Left renal pelvis (tissue), 4 donors: ENCODE measurements at regions not wholly inside any gene's neighbourhood (a gene's known extent, or its start where the extent isn't known, plus 50 kb on each side); places are given as distances from the start of the nearest gene placed in this dataset.

Experiments used
- DNase-seq, 4 donors: peaks; one replicate each; pipeline ENCODE4 v3.0.0-alpha.2; 2013; ENCODE audit warnings: low read depth in 4 of 4, low spot score in 3 of 4

DNA sequence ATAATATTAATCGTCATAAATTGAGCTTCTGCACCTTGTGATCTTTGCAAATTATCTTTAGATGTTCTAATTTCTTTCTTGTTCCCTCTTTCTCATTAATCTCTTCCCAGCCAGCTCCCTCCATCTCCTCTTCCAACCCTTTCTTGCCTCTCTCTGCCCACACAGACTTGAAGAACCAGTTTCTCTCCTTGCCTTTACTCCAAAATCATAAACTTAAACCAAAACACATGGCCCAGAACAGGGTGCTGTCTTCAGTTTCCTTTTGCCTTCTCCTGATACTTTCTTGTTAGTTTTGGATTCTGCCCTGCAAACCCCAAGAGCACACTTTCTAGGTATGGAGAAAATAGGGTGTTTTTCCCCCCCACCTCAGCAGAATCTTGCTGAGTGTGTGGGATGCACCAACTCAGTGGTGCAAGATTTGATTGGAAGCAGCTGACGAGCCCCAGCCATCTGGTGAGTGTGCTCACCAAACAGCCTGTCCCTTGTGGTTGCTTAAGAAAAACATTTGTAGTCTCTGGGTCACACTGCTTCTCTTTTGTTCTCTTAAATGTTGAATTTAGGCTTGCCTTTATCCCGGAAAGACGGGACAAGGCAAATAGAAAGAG is 175.8 kb upstream of the MAF start:
- DNase-seq, result no peak

DNA sequence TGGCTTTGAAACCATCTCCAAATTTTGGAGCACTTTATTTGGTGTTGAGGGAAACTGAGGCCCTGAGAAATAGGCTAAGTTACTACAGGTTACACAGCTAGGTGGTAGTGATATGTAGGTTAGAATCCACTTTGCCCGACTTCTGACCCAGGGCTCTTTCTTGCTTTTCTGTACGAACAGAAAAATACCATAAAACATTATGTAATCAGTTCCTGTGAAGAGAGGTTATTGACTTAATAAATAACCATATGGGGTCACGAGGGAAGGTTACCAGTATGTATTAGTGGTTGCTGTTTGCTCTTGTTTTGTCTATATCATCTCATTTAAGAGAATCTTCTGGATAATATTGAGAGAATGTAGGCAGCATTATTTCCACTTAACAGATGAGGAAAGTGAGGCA is 172.2 kb upstream of the MAF start:
- no peak for DNase-seq

DNA sequence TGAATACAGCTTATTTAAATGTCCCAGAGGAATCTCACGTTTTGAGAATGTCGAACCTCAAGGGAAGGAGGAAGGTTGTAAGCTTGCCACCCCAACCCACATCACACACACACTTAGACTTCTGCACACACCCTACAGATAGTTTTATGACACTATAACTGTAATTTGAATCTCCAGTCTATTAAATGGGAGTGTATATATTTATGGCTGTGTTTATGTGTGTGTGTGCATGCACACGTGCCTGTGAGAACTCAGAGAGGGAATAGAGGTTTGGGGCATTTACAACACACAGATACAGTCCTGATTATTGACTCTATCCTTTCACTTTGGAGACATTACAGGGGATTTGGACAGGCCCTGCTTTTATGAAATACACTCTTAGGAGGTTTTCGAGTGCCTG is 171.5 kb upstream of the MAF start:
- no peak for DNase-seq

DNA sequence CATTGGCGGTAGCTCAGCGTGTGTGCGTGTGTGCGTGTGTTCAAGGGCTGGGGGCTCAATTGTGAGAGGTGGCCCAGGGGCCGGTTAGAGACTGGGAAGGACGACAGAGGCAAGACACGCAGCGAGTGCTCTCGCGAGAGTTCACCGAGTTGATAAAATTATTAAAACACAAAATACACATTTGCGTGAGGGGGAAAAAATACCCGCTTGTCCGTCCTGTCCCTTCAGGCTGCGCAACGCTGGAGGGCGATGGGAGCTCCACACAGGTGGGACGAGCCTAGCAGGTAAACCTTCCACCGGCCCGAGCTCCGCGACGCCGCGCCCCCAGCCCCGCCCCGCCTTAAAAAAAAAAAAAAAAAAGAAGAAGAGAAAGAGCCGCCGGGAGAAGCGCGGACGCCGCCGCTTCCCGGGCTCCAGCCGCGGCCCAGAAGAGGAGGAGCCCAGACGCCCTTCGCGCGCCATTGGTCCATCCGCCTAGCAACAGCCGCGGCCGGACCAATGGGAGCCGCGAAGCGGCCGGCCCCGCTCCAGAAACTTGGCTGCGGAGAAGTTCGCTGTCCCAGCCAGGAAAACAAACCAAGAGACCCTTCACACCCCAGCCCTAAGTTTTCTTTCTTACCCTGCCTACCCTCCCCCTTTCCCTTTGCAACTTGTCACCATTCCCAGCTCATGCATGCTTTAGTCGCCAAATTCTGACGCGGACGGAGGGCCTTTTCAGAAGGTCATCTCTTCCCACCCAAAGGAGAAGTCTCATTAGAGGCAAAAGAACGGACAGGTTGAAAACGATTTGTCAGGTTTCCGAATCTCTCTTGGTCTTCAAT is 169.9 kb upstream of the MAF start:
- DNase-seq, result peak; percentile 77 to 87 (median 84)

DNA sequence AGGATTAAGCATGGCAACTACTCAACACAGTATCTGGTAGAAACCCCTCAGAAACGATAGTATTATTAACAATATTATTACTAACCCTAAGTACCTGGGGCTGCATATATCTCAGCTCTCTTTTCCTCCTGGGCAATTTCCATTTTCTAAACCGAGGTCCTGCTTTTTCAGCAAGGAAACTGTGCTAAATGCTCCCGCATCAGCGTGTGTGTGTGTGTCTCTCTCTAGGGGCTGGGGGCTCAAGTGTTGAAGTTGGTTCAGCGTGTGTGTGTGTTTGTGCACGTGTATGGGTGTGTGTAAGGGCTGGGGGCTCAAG is 169.3 kb upstream of the MAF start:
- no peak for DNase-seq

DNA sequence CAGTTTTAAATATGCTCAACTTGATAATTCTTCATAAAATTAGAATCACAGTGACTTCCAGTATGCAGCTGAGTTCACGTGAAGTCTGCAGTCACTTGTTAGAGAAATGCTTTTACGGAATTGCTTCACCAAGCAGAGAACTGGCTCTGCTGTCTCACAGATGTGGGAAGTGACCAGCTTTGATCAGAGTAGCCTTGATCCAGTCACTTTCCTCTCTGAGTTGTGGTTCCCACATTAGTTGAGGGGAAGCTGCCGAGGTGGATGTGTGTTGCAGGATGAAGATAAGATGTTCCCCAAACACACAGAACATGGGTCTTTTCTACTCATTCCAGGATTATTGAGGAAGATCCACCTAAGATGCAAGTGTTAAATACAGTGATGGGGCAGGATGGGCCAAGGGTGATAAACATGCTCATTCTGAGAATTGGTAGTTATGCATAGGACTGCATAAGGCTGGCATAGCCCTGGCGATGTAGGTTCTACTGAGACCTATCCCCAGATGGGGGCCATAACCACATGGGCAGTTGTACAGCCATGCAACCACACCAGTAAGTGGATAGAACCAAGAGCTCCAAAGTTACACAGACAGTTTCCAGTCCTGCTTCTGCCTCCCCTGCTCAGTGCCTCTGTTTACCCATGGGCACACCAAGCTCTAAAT is 168.9 kb upstream of the MAF start:
- DNase-seq, result no peak

DNA sequence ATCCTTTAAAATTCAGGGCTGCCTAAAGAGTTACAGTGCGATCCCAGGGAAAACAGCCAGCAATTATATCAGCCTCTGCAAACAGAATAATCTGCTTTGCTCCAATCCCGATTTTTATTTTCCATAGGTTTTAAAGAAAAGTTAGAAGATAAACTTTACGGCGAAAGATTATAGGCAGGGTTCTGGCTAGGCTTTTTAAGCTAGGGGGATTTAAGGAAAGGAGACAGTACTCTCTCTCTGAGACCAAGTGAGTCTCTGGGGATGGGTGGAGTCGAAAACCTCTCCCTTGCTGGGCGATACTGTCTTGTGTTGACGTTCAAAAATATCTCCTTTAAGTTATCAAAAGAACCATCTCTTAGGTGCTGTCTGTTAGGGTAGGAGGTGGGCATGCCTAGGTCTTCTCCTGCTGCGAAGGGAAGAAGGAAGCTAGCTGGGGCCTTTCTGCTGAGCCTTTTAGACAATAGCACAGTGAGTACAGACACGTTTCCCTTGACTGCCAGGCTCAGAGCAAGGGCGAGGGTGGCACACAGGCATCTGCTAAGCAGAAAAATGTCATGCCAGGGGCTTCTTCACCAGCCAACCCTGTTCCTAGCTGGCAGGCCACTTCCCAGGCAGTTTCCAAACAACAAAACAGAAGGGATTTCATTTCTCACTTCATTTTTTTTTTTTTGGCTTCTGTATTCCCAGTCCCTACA is 167.9 kb upstream of the MAF start:
- no peak for DNase-seq

DNA sequence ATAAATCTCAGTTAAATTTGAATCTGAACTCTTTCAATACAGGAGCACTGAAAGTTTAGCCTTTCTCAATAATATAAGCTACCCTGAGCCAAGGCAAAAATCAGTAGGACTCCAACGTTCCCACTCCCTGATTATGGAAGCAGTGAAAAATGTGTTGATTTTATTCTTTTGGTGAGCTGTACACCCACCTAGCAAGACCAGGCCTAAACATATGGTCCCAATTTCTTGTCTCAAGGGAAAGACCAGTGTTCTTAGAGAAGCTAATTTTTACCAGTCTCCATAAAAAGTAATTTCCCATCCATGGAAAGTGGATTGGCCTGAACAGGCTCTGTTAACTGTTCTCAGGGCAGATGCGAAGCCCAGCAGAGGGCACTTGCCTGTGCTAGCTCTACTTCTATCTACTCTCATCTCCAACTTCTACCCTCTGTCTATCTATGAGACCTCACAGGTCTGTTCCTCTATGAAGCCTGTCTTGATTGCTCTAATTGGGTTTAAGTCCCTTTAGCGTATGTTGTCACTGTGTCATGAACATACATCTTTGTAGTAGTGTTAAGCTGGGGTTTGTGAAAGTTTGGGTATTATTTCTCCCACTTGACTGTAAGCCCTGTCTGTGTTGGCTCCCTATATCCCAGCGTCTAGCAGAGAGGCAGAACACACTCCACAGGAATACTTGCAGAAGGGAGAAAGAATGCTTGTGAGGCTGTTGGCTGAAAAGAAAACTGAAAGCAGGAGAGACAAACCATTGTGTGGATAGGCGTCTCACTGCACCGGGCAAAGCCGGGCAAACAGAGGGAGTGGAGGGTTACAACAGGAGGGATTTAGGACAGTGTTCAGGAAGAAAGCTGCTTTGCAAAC is 167.1 kb upstream of the MAF start:
- no peak for DNase-seq

DNA sequence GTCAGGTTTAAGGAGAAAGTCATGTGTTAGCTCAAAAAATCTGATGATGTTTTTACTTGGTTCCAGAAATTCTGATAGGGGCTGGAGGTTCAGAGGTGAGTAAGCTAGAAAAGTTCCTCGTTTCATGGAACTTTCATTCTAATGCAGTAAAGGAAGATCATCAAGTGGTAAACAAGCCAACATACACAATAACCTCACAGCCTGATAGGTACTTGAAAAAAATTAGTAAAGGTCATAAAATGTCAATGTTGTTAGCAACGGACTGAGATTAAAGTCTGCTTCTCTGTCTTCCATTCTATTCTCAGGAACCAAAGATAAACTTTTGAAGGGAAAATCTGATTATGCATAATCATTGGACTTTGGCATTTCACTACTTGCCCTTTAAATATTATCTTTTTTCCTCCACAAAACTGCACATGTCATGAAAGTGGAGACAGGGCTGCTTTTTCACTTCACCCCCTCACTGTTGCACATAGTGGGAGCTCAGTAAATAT is 165.4 kb upstream of the MAF start:
- DNase-seq, result no peak

DNA sequence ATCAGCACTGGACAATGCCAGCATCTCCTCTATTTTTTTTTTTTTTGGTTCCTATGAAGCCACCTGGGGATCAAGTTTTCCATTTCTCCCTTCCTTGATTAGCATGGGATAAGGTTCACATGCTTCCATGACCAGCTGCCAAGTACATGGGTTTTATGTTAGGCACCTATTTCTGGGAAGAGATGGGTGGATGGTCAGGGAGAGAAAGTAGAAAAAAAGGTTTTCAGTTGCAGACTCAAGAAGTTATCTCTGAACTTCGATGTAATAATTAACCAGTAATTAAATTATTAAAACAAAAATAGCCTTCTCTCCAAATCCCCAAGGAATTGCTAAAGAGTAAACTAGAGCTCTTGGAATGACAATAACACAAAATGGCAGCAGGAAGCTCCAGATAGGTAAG is 164.9 kb upstream of the MAF start:
- no peak for DNase-seq

DNA sequence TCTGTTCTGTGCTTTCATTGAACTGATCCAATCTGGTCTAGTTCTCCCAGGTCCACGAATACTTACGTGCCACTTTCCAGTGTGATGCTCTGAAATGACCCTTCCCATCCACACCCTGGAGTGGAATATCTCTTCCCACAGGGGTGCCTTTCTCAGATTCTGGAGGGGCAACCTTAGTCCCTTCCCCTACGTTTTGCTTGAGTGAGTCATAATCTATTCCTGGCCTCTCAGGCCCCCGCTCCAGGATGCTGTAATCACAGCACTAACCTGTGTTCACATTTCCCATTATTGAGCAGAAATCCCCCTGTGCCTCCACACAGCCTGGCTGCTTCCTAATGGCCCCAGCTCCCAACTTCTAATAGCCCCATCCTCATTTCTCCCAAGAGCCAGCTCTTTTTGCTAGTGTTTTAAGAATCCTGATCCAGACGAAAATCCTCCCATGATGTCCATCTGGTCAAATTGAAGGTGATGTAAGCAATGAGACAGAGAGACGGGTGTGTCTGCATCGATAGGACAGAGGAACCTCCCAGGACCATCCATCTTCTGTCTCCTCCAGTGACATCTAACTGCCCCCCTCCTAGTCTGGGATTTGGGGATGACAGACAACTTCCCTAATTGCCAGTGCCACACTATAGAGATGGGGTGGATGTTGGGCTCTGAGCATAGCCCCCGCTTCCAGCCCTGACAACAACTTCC is 164.0 kb upstream of the MAF start:
- DNase-seq, result no peak

DNA sequence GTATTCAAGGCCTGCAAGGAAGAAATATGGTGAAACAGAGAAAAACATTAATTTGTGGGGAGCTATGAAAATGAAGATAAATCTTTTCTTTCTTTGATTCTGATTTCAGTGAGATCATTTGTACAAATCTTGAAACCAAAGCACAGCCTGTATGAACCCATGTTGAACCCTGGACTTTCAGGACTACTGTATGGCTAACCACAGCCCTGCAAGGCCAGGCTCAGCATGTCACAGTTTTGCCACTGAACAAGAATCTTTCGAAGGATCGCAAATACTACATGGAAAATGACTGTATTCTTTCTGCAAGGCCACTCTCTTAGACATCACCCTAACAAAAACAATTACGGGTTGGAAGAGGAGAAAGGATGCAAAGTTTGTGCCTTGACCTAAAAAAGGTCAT is 161.7 kb upstream of the MAF start:
- no peak for DNase-seq

DNA sequence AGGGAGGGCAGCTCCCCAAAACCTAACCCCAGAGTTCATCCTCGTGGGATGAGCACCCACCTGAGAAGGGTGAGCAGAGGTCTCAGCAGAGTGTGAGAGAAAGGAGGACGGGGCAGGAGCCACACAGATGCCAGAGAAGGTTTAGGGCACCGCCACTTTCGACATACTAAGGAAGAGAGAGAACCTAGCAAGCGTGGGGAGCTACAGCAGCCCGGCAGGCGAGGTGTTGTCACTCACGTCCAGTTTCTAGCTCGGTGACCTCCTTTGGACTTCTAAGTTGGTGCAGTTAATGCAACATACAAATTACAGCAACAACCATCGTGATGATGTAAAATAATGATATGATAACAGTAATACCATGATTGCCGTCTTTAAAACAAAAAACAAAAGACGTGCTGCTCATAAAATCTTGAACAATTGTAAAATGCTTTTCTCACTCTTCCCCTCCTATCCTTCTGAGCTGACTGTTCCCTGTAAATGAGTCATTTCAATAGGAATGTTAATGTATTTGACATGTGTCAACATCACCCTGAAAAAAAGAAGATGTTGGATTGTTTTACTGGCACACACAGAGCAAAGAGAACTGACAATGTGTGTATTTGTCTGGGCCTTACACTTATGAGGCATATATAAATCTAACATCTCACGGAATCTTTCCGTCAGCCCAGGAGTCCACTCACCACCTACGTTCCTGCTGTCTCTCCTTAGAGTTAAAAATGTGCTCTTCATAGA is 158.2 kb upstream of the MAF start:
- no peak for DNase-seq

DNA sequence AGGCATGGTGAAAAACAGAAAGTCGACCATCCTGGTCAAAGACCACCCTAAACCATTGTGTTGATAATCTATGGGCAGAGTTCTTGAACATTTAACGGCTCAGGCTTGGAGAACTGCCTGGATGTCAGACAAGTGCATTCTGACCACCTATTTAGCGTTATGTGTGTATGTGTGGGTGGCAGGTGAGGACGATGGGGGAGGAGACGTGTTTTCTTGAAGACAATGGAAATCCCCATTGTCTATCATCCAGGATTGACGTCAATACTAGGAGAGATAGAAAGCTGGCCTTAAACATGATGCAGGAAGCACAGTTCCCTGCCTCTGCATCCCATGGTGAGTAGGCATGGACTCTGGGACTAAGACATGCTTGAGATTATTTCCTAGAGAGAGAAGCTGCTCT is 157.4 kb upstream of the MAF start:
- no peak for DNase-seq

DNA sequence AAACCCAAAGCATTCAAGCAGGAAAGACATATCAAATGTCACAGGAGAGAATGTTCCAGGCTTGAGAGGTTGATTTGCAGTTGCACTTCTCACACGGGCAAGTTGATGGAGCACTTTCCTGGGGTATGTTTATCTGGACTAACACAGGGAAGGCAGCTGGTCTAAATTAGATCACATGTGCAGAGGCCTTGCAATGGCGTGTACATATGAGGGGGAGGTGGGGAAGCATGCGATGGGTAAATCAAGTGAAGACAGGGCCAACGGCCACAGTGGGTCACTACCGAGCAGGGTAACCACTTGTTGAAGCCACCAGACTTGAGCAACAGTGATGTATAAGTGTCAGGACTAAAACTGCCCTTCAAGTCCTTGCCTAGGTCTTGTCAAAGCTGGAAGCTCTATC is 156.6 kb upstream of the MAF start:
- no peak for DNase-seq

DNA sequence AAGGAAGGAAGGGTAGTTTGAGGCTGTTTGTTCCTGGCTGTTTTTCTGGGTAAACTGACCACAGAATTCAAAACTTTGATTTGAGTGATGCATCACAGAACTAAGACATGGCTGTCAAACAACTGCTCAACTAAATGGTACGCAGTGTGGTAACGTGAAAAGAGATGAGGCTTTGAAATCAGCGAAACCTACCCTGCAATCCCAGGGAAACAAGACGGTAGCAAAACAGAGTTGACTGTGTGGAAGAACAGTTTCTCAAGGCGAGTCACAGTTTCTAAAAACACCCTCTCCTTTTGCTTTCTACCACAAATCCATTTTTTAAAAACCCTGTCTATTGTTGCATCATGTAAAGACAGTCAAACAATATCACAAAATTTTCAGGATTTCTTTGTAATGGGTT is 156.0 kb upstream of the MAF start:
- DNase-seq, result no peak

DNA sequence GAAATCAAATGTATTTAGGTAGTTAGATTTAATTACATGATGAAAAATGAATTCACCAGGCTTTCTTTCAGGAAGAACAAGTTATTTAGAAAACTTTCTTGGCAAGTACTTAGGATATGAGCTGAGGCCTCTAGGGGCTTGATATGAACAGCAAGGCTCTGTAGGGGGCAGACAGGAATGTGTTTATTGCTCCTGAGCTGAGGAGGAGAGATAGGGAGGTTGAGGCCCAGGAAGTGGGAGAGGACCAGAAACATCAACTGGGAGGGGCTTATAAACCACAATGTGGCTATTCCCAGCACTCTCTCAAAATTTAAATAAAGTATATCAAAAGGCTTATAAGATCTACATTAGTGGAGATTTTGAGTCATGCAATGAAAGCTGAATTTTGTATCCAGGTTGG is 154.0 kb upstream of the MAF start:
- DNase-seq, result no peak

DNA sequence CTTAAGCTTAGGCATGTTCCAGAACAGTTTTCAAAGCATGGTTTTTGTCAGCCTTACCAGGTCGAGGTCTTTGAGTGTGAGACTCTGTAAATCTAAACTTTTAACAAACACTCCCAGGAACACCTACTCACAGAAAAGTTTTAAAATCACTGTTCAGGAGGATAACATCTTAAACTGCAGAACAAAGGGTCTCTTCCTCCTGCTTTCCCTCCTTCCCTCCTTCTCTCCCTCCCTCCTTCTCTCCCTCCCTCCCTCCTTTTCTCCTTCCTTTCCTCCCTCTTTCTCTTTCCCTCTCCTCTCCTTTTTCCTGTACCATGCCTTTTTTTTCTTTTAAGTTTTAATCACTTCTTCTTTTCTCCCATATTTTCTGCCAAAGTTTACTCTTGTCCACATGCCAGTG is 153.5 kb upstream of the MAF start:
- DNase-seq, result no peak

DNA sequence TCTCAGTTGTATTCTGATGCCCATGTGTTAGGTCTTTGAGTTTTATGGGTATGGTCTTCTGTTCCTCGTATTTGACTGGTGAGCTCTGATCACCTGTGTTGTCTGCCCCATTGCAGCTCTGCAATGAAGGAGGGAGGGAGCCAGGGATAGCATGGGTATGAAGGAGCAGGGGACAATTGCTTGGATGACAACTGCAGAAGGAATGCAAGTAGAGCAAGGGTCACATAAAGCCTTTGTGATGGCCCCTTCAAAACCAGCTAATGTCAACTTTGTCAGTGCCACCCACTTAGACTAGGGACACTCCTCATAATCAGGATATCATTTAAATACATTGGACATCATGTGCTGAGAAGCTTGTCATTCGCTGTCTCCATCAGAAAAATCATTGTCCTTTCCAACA is 152.7 kb upstream of the MAF start:
- DNase-seq, result no peak
